ENCODE measurements at regions not wholly inside any gene's neighbourhood (a gene's known extent, or its start where the extent isn't known, plus 50 kb on each side); places are given as distances from the start of the nearest gene placed in this dataset.
"Not testable (repeated sequence)": the region's sequence is repeated elsewhere in the genome, so short reads cannot be mapped to it uniquely, and the experiment has no call there.

DNA sequence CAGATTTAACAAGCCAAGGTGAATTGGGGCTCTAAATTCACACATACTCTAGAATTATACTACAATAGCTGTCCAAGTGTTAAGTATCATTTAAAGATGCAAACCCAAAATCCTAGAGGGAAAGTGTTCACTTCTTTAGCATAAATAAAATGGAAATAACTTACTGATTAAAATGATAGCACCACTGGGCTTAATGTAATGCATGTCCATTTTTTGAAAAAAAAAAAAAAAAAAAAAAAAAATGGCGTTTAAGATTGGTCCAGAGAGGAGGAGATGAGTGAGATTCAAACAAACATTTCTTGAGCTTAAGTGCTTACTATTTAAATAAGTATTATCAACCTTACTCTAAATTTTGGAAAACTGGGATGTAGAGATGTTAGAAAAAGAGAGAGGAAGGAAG is 251.5 kb upstream of the CWC22 start:
- no peak for DNase-seq

DNA sequence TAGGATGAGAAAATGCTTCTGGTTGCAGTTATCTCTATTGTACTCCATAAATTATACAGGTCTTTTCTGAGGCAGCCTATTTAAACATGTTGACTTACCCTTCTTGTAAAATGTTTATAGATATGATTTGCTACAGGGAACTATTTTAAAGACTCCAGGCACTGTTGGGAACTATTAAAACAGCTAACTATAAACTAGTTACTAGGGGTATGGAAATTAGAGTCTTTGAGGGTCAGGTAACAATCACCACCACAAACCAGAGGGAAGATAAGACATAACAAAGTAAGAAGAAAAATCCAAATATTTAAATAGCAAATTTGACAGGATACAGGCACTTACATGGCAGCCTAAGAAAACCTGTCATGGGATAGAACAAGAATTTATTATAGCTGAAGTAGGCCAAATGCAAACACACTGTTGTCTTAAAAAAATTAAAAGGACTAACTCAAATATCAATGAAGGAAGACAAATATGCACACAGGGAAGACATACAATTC is 251.0 kb upstream of the CWC22 start:
- no peak for DNase-seq

GRCh38 chr2:180257247-180257646 is 250.2 kb upstream of the CWC22 start:
- DNase-seq, result no peak

GRCh38 chr2:180255981-180256380 is 248.9 kb upstream of the CWC22 start:
- DNase-seq, result no peak

- DNase-seq, result no peak
Measured at GRCh38 chr2:180254872-180255271, 247.8 kb upstream of the CWC22 start.

GRCh38 chr2:180247658-180248057 is 240.6 kb upstream of the CWC22 start:
- DNase-seq, result no peak

DNA sequence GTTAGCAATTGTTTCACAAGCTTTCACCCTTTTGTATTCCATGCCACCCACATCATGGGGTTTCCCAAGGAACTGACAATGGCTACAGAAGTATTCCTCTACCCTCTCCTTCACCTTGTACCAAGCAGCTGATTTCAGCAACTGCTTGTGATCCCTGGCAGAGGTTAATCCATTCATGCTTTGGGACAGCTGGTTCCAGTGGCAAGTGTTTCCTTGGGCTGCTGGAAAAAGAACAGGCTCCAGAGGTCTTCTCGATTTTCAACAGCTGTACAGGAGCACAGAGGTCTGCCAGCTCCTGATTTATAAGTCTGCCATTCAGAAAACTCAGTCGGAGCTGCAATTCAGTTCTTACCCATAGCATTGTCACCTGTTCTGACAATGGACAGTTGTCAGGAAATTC is 239.2 kb upstream of the CWC22 start:
- DNase-seq, result no peak

DNA sequence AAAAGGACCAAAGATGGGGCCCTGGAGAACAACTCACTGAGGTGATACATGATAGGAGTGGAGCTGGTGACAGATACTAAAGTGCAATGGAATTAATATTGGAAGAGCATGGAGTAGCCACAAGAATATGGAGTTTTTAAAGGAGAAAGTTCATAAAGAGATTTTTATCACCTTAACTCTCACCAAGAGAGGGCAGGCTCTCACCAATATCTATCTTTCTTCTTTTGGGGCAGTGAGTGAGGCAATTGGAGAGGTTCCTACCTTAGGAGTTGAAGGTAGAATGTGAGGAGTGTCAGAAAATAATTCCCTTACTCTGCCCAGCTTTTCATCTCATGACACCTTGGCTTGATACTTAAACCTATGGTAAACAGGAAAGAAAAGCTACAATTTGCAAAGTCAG is 233.7 kb upstream of the CWC22 start:
- no peak for DNase-seq

DNA sequence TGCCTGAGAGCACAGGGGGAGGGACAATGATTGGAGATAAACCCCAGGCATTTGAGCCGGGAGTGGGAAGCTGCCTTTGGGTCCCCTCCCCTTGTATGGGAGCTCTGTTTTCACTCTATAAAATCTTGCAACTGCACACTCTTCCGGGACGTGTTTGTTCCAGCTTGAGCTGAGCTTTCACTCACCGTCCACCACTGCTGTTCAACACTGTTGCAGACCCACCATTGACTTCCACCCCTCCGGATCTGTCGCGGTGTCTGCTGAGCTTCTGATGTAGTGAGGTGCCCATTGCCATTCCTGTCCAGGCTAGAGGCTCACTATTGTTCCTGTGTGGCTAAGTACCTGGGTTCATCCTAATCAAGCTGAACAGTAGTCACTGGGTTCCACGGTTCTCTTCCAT is 231.6 kb upstream of the CWC22 start:
- DNase-seq, result no peak

GRCh38 chr2:180236061-180236460 is 229.0 kb upstream of the CWC22 start:
- DNase-seq, result not testable (repeated sequence)

DNA sequence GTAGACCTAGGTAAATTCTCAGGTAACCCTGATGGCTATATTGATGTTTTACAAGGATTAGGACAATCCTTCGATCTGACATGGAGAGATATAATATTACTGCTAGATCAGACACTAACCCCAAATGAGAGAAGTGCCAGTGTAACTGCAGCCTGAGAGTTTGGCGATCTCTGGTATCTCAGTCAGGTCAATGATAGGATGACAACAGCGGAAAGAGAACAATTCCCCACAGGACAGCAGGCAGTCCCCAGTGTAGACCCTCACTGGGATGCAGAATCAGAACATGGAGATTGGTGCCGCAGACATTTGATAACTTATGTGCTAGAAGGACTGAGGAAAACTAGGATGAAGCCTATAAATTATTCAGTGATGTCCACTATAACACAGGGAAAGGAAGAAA is 228.4 kb upstream of the CWC22 start:
- not testable (repeated sequence) for DNase-seq

GRCh38 chr2:180234991-180235390 is 227.9 kb upstream of the CWC22 start:
- DNase-seq, result not testable (repeated sequence)

DNA sequence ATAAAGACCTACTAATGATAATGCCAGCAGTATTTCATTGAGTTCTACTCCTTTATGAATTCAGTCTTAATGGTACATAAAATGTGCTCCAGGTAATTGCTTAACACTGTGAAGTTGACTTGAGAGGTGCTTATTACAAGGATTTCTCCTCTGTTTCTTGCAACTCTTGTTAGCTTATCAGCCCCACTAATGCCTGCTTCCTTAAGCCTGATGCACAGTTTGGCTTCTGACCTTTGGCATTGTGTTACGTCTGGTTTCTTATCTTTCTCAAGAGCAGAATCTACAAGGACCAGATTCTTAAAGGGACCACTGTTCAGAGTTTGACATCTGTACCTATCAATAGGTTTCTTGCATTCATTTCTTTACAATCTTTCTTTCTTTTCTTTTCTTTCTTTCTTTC is 223.9 kb upstream of the CWC22 start:
- no peak for DNase-seq

GRCh38 chr2:180227461-180227860 is 220.4 kb upstream of the CWC22 start:
- no peak for DNase-seq

GRCh38 chr2:180225118-180225517 is 218.0 kb upstream of the CWC22 start:
- no peak for DNase-seq

- no peak for DNase-seq
Measured at GRCh38 chr2:180222644-180223043, 215.5 kb upstream of the CWC22 start.

- DNase-seq, result no peak
Measured at GRCh38 chr2:180219491-180219890, 212.4 kb upstream of the CWC22 start.

GRCh38 chr2:180208841-180209240 is 201.7 kb upstream of the CWC22 start:
- DNase-seq, result no peak

GRCh38 chr2:180205621-180206235 is 198.6 kb upstream of the CWC22 start:
- no peak for DNase-seq

DNA sequence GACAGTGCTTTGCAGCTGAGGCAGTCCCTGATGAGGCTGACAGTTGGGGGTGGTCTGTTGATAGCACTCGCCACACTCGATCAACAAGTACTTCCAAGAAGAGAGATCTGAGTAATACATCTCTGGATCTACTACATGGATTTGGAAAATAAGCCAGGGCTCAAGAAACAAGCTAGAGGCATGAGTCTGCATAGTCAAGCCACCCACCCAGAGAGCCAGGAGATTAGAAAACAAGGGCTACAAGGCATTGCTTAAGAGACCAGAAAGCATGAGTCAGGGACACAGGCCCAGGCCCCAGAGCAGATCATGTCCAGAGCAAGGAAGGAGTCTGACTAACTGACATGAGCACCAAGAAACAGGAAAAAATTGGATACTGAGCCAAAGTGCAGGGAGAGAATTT is 196.9 kb upstream of the CWC22 start:
- no peak for DNase-seq

- no peak for DNase-seq
Measured at GRCh38 chr2:180202467-180202951, 195.4 kb upstream of the CWC22 start.

DNA sequence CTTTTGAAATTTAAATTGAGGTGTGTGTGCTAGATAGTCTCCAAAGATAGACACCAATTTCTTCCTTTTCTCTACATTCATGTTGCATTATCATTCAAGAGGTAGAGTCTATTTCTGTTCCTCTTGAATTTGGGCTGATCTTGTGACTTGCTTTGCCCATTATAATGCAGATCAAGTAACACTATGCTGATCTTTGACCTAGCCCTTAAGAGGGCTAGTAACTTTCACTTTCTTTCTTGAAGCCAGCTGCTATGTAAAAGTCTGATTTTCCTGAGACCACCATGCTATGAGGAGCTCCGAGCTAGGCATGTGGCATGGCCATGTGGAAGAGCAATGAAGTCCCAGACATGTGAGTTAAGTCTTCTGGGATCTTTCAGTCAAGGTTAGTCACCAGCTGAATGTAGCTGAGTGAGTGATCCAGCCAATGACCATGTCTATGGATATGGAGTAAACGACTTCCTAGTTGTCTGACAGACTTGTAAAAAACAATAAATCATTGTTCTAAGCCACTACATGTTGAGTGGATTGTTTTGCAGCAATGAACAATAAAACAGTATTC is 189.4 kb upstream of the CWC22 start:
- DNase-seq, result no peak

GRCh38 chr2:180195847-180196246 is 188.8 kb upstream of the CWC22 start:
- no peak for DNase-seq

- DNase-seq, result no peak
Measured at GRCh38 chr2:180191432-180192124, 184.5 kb upstream of the CWC22 start.
